ENCODE measurements at regions not wholly inside any gene's neighbourhood (a gene's known extent, or its start where the extent isn't known, plus 50 kb on each side); places are given as distances from the start of the nearest gene placed in this dataset.

GRCh38 chr2:173451941-173452340, 97.3 kb downstream of the CDCA7 start:
- H3K4me1 ChIP-seq (ENCODE audit: insufficient read depth, low read length): 0 out of 2 replicates have a peak, but pooled peaks cover 4% of the 10 kb centered on the region
- H3K4me2 ChIP-seq (ENCODE audit: low read depth, low read length): no peak overlapping the region
- TF ChIP-seq HHEX (CRISPR knock-in tag; IDR thresholded peaks at IDR 0.05) (no peak), DRAP1 (CRISPR knock-in tag; IDR thresholded peaks at IDR 0.05) (no peak), TIGD3 (CRISPR knock-in tag; IDR thresholded peaks at IDR 0.05; ENCODE audit: borderline replicate concordance) (no peak)
- no peak overlapping the region for H3K27ac ChIP-seq (ENCODE audit: extremely low read length, insufficient read depth, low read length)
- H3K79me2 ChIP-seq (ENCODE audit: insufficient read depth, low read length): no peaks in the 10 kb centered on the region
- ChIA-PET CTCF (ENCODE audit: low intra/inter-chr PET ratio, low total read pairs) (no interaction called here), POLR2A (no interaction called here)
- no peaks in the 10 kb centered on the region for H3K9me3 ChIP-seq (ENCODE audit: low read length)
- BruUV-seq (replicated peaks): no TSS peak
- no peak overlapping the region for H3K9ac ChIP-seq (ENCODE audit: insufficient read depth, low read depth, low read length)
- ATAC-seq (no peak), DNase-seq (ENCODE audit: low spot score) (no peak), FAIRE-seq (no peak)
- no peaks in the 10 kb centered on the region for H4K20me1 ChIP-seq (ENCODE audit: insufficient read depth, low read length)
- no peak overlapping the region for H2AFZ ChIP-seq (ENCODE audit: low read length)
- H3K27me3 ChIP-seq (ENCODE audit: control insufficient read depth in 1 of 2, insufficient read depth in 2 of 2, low read length in 2 of 2): peaks cover 2 to 19% of the 10 kb centered on the region in 2 experiments
- no peak overlapping the region for H3K4me3 ChIP-seq (replicated peaks in 1 of 3; ENCODE audit: insufficient read depth in 1 of 3, low read depth in 2 of 3, low read length in 3 of 3)
- 50% methylated on average over 4 of the region's 4 CpGs for WGBS (ENCODE audit: low lambda C conversion rate)
- in situ Hi-C loops (cut with HindIII; ENCODE audit: extremely low pct_ligation_motif_present, low pct_unique_long_range_greater_than_20kb): no loop called here
- intact Hi-C loops (cut with micrococcal nuclease; ENCODE audit: unreplicated experiment): no loop called here
- no peaks in the 10 kb centered on the region for H3K36me3 ChIP-seq (replicated peaks in 1 of 2; ENCODE audit: control insufficient read depth in 1 of 2, insufficient read depth in 2 of 2, low read length in 2 of 2)

- in situ Hi-C loops (cut with HindIII; ENCODE audit: extremely low pct_ligation_motif_present, low pct_unique_long_range_greater_than_20kb): no loop called here
- intact Hi-C loops (cut with micrococcal nuclease; ENCODE audit: unreplicated experiment): no loop called here
- no peak for TF ChIP-seq ZNF24 (IDR thresholded peaks at IDR 0.05)
- TF ChIP-seq ONECUT2 (CRISPR knock-in tag; IDR thresholded peaks at IDR 0.05): no peak
- no peak for TF ChIP-seq ELF4 (CRISPR knock-in tag; IDR thresholded peaks at IDR 0.05; ENCODE audit: borderline replicate concordance)
- no peak for TF ChIP-seq ZNF773 (CRISPR knock-in tag; IDR thresholded peaks at IDR 0.05; ENCODE audit: borderline replicate concordance)
- no peak for TF ChIP-seq ZNF484 (CRISPR knock-in tag; IDR thresholded peaks at IDR 0.05; ENCODE audit: borderline replicate concordance, low read depth)
- TF ChIP-seq FOXJ3 (CRISPR knock-in tag; IDR thresholded peaks at IDR 0.05; ENCODE audit: borderline replicate concordance): no peak
- no peak for TF ChIP-seq NFE2 (CRISPR knock-in tag; IDR thresholded peaks at IDR 0.05)
- no peak for TF ChIP-seq CBX2 (IDR thresholded peaks at IDR 0.05; ENCODE audit: low read depth, low read length)
- TF ChIP-seq CBX2 (CRISPR knock-in tag; IDR thresholded peaks at IDR 0.05; ENCODE audit: low read depth): no peak
- TF ChIP-seq ZNF251 (CRISPR knock-in tag; IDR thresholded peaks at IDR 0.05): no peak
- TF ChIP-seq ZBTB14 (CRISPR knock-in tag; IDR thresholded peaks at IDR 0.05): no peak
- TF ChIP-seq TBX2 (CRISPR knock-in tag; IDR thresholded peaks at IDR 0.05; ENCODE audit: borderline replicate concordance): no peak
- TF ChIP-seq ZNF788 (CRISPR knock-in tag; IDR thresholded peaks at IDR 0.05; ENCODE audit: borderline replicate concordance): no peak
- no peak for TF ChIP-seq PLSCR1 (CRISPR knock-in tag; IDR thresholded peaks at IDR 0.05; ENCODE audit: borderline replicate concordance)
- no peak for TF ChIP-seq ZMYM3 (CRISPR knock-in tag; IDR thresholded peaks at IDR 0.05)
Measured at GRCh38 chr2:173452416-173452815, 97.7 kb downstream of the CDCA7 start.

More at GRCh38 chr2:173452416-173452815, 97.7 kb downstream of the CDCA7 start:
- H3K9ac ChIP-seq (ENCODE audit: insufficient read depth, low read depth, low read length): no peak overlapping the region
- H3K36me3 ChIP-seq (replicated peaks in 1 of 2; ENCODE audit: control insufficient read depth in 1 of 2, insufficient read depth in 2 of 2, low read length in 2 of 2): no peaks in the 10 kb centered on the region
- ATAC-seq (no peak), FAIRE-seq (no peak), DNase-seq (ENCODE audit: low spot score) (no peak)
- no peak overlapping the region for H3K4me3 ChIP-seq (replicated peaks in 1 of 3; ENCODE audit: insufficient read depth in 1 of 3, low read depth in 2 of 3, low read length in 3 of 3)
- H3K27ac ChIP-seq (ENCODE audit: extremely low read length, insufficient read depth, low read length): no peak overlapping the region
- no peak overlapping the region for H2AFZ ChIP-seq (ENCODE audit: low read length)
- 0 out of 2 replicates have a peak, but pooled peaks cover 4% of the 10 kb centered on the region for H3K4me1 ChIP-seq (ENCODE audit: insufficient read depth, low read length)
- no peaks in the 10 kb centered on the region for H4K20me1 ChIP-seq (ENCODE audit: insufficient read depth, low read length)
- BruUV-seq (replicated peaks): no TSS peak
- peaks cover 2 to 19% of the 10 kb centered on the region in 2 experiments; a peak in 4 of 5 replicates for H3K27me3 ChIP-seq (ENCODE audit: control insufficient read depth in 1 of 2, insufficient read depth in 2 of 2, low read length in 2 of 2)
- no peak overlapping the region for H3K4me2 ChIP-seq (ENCODE audit: low read depth, low read length)
- H3K9me3 ChIP-seq (ENCODE audit: low read length): no peaks in the 10 kb centered on the region
- POLR2A ChIA-PET: no interaction called here
- WGBS (ENCODE audit: low lambda C conversion rate): 63% methylated on average over 8 of the region's 8 CpGs
- CTCF ChIA-PET (ENCODE audit: low intra/inter-chr PET ratio, low total read pairs): no interaction called here
- H3K79me2 ChIP-seq (ENCODE audit: insufficient read depth, low read length): no peaks in the 10 kb centered on the region

All from HepG2 (cell line).